HG03342 (cell line): ENCODE measurements at regions not wholly inside any gene's neighbourhood (a gene's known extent, or its start where the extent isn't known, plus 50 kb on each side); places are given as distances from the start of the nearest gene placed in this dataset.

Source experiments
- ATAC-seq: cut with Tn5 transposase; IDR thresholded peaks from one replicate; pipeline ENCODE4 v1.9.1; 2021; ENCODE audit warnings: mild to moderate bottlenecking, moderate library complexity; ENCODE audit not compliant: unreplicated experiment

DNA sequence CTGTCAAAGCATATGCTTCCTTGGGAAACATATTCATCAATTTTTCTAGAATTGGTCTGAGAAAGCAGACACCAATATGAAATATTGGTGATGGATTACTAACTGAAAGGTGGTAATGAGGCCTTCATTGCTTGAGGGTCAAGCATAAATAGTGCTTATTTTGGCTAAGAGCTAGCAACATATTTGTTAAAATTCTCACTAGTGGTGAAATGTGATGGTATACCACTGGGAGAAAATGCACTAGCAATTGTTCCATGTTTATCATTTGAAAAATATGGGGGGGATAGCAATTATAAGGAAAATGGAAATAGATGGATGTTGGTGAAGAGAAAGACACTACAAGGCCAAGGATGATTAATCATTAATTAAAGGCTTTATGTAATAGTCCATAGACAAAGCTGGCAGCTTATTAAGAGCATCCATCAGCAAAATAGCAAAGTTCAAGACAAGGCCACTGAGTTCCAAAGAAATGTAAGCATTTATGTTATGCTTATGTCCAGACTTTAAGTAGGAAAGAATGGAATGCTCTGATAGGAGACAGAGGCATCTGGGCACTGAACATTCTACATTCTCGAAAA, 253.7 kb upstream of the PRDM9 start:
- ATAC-seq = no peak

DNA sequence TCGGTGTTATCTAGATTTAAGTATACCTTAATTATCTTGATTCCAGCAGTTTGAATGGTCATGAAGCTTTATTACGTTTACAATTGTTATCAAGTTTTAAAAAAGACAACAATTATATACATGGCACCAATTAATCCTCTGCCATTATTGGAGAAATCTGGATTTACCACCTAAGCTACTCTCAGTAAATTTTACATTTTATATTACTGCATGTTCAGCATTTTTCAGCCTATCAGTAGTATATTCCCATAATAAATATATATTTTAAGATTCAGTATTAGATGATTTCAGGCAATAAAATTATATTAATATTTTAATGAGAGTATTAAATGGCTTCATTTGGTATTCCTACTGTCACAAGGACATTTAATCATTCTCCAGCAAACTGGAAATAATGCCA, 264.5 kb upstream of the PRDM9 start:
- no peak for ATAC-seq

DNA sequence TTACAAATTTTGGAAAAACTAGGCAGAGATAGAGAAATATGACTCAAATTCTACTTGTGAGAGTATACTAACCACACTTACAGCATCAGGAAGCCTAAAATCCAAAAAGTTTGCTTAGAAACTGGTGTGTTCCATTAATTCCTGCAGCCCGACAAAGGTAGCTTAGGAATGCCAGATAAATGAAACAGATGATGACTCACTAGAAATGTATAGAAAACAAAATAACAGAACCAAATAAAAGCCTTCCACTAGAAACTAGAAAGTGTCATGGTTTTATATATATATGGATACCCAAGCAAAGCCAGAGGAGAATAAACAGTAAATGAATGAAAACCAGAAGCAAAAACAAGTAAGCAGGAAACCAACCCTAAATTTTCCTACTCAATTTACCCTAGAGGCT, 272.2 kb upstream of the PRDM9 start:
- no peak for ATAC-seq

DNA sequence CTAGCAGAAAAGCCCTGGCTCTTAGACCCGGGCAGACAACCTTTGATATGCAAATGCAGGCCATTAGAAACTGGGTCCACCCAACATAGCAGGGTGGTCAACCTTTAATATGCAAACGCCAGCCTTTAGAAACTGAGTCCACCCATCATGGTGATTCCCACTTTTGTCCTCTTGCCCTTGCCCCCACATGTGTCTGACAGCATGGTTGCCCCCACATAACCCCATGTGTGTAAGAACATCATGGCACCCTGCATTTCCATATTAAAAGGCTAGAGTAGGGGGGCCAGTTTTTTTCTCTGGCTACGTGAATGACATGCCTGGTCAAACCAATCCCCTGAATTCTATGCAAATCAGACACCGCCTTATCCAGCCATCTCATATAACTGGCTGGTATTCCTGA, 273.2 kb upstream of the PRDM9 start:
- ATAC-seq = no peak

DNA sequence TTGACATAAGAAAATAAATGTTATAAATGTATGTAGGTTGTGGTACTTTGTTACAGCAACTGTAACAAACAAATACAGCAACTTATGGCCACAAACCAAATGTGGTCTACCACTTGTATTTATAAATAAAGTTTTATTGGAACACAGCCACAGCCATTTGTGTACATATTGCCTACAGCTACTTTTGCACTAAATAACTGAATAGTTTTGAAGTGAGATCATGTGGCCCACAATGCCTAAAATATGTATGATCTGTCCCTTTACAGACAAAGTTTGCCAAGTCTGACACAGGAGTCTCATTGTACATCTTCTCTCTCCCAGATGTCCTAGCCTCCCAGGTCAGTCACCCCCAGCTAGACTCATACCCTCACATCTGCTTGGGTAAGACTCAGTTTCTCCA, 283.6 kb upstream of the PRDM9 start:
- no peak for ATAC-seq

GRCh38 chr5:23221831-23222230, 285.6 kb upstream of the PRDM9 start:
- ATAC-seq = no peak

GRCh38 chr5:23217159-23217558, 290.2 kb upstream of the PRDM9 start:
- ATAC-seq = no peak

DNA sequence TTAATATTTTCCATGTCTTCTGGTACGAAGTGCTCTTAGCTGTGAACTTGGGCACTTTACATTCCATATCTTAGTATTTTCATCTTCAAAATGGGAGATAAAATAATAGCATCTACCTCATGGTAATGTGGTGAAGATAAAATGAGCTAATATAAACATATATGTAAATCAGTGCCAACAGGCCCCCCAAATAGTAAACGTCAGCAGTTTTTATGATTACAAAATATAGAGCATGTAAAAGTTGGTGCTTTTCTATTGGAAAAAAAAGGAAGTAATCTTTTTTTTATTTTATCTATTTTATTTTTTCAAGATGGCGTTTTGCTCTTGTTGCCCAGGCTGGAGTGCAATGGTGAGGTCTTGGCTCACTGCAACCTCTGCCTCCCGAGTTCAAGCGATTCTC, 291.1 kb upstream of the PRDM9 start:
- no peak for ATAC-seq

- ATAC-seq = peak; percentile 86
Observed at GRCh38 chr5:23208959-23209431, 298.4 kb upstream of the PRDM9 start.

- ATAC-seq = no peak
Observed at GRCh38 chr5:23204111-23204510, 303.3 kb upstream of the PRDM9 start.

- ATAC-seq = no peak
Observed at GRCh38 chr5:23169660-23170416, 316.7 kb upstream of the CDH12 start.

DNA sequence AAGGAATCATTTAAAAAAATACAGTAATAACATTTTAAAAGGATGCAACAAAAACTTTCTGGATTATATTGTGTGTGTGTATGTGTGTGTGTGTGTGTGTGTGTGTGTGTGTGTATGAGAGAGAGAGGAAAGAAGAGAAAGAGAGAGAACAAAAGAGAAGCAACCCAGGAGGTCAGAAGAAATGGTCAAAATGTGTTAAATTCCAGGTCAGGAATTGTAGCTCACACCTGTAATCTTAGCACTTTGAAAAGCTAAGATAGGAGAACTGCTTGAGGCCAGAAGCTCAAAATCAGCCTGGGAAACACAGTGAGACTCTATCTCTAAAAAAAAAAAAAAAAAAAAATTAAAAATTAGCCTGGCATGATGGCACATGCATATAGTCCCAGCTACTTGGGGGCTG, 311.8 kb upstream of the CDH12 start:
- no peak for ATAC-seq

GRCh38 chr5:23158179-23158578, 305.0 kb upstream of the CDH12 start:
- ATAC-seq = no peak

DNA sequence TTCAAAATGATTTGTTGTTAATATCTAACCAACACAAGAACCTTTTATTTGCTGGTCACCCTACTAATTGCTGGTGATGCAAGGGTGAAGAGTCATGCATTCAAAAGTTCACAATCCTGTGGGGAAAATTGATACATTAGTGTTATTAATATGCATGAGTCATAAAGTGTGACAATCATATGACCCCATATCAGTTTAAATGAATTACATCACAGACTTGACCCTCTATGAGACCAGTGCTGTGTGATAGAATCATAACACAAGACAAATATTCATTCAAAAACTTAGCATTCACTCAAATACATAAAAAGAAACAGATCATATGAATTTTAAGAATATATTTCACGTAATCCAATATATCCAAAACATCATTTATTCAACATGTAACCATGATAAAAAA, 304.6 kb upstream of the CDH12 start:
- no peak for ATAC-seq

- ATAC-seq = no peak
Observed at GRCh38 chr5:23157169-23157568, 304.0 kb upstream of the CDH12 start.

GRCh38 chr5:23147625-23148024, 294.5 kb upstream of the CDH12 start:
- ATAC-seq = no peak

GRCh38 chr5:23146183-23146582, 293.0 kb upstream of the CDH12 start:
- no peak for ATAC-seq

- ATAC-seq = peak; percentile 46
Observed at GRCh38 chr5:23139338-23140171, 286.4 kb upstream of the CDH12 start.

DNA sequence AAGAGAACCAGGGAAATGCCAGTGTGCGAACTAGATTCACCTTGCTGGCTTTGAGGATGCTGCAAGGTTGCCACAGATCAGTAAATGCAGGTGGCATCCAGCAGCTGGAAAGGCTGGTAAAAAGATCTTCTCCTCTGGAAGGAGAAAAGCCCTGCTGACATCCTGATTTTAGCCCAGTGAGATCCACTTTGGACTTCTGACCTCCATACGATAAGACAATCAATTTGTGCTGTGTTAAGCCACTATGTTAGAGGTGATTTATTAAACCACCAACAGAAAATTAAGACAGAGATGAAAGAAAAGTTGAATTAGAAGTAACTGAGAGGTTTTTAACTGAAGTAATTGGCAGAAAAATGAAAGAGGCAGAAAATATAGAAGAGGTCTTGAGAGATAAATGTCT, 283.8 kb upstream of the CDH12 start:
- ATAC-seq = no peak

GRCh38 chr5:23132231-23132630, 279.1 kb upstream of the CDH12 start:
- ATAC-seq = no peak

DNA sequence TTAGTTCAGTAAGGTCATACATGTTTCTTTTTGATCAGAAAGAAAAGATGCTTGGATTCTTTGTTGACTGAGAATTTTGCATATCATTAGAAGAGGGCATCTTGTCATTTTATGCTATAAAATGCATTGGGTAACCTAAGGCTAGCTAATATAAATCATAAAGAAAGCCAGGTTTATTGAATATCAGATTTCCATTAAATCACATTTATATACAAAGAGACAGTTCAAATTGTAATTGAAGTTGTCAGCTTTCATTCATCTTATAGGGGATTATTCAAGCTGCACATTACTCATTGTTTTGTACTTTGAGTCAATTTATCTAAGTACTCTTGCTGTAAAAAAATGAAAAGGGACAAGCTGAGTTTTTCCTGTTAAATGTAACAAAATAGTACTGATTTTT, 259.1 kb upstream of the CDH12 start:
- no peak for ATAC-seq

- no peak for ATAC-seq
Observed at GRCh38 chr5:23105021-23105420, 251.9 kb upstream of the CDH12 start.
